MG63 (cell line): ENCODE measurements at regions not wholly inside any gene's neighbourhood (a gene's known extent, or its start where the extent isn't known, plus 50 kb on each side); places are given as distances from the start of the nearest gene placed in this dataset.
A peak's percentile ranks its signal among the peaks of the same experiment; 100 is the strongest.

Source experiments
- DNase-seq: peaks from one replicate; pipeline ENCODE4 v3.0.0-alpha.2; 2020
- H3K27me3 ChIP-seq: fragments of 250-450 bp; sonication (Bioruptor Pico); 2 replicates; pipeline ENCODE4 v1.5.1; 2020; ENCODE audit warnings: mild to moderate bottlenecking, moderate library complexity
- H3K36me3 ChIP-seq: fragments of 250-450 bp; sonication (Bioruptor Pico); 2 replicates; pipeline ENCODE4 v1.5.1; 2020; ENCODE audit warnings: mild to moderate bottlenecking, moderate library complexity
- H3K4me3 ChIP-seq: fragments of 250-450 bp; sonication (Bioruptor Pico); 2 replicates; pipeline ENCODE4 v1.5.1; 2020; ENCODE audit warnings: mild to moderate bottlenecking, moderate library complexity
- H3K9me3 ChIP-seq: fragments of 250-450 bp; sonication (Bioruptor Pico); 2 replicates; pipeline ENCODE4 v1.5.1; 2020; ENCODE audit warnings: mild to moderate bottlenecking, moderate library complexity

- no peaks in the 10 kb centered on the region for H3K9me3 ChIP-seq
- peaks cover 97% of the 10 kb centered on the region for H3K36me3 ChIP-seq
- H3K4me3 ChIP-seq: peak overlapping the region; percentile 78
- H3K27me3 ChIP-seq: no peaks in the 10 kb centered on the region
- DNase-seq: peak; percentile 80
These were observed 61.6 kb upstream of the PPARA start for GRCh38 chr22:46088541-46089311.

- Histone ChIP-seq H3K4me3 (peak overlapping the region; percentile 78), H3K27me3 (no peaks in the 10 kb centered on the region), H3K9me3 (no peaks in the 10 kb centered on the region), H3K36me3 (peaks cover 97% of the 10 kb centered on the region)
- DNase-seq: no peak
These were observed 60.8 kb upstream of the PPARA start for GRCh38 chr22:46089426-46090035.

GRCh38 chr22:46090036-46090591, 60.2 kb upstream of the PPARA start:
- Histone ChIP-seq H3K4me3 (no peak overlapping the region), H3K36me3 (peaks cover 96% of the 10 kb centered on the region), H3K27me3 (no peaks in the 10 kb centered on the region), H3K9me3 (no peaks in the 10 kb centered on the region)
- peak; percentile 17 for DNase-seq

- Histone ChIP-seq H3K36me3 (peaks cover 91% of the 10 kb centered on the region), H3K9me3 (no peaks in the 10 kb centered on the region), H3K4me3 (no peak overlapping the region), H3K27me3 (no peaks in the 10 kb centered on the region)
- DNase-seq: peak; percentile 13
These were observed 59.6 kb upstream of the PPARA start for GRCh38 chr22:46090631-46091201.

- no peaks in the 10 kb centered on the region for H3K27me3 ChIP-seq
- H3K36me3 ChIP-seq: peaks cover 87% of the 10 kb centered on the region
- H3K9me3 ChIP-seq: no peaks in the 10 kb centered on the region
- H3K4me3 ChIP-seq: no peak overlapping the region
- DNase-seq: no peak
These were observed 58.9 kb upstream of the PPARA start for GRCh38 chr22:46091277-46091977.

- Histone ChIP-seq H3K27me3 (no peaks in the 10 kb centered on the region), H3K4me3 (no peak overlapping the region), H3K9me3 (no peaks in the 10 kb centered on the region), H3K36me3 (peaks cover 87% of the 10 kb centered on the region)
- no peak for DNase-seq
These were observed 58.3 kb upstream of the PPARA start for GRCh38 chr22:46092011-46092410.

GRCh38 chr22:46092670-46093410, 57.5 kb upstream of the PPARA start:
- Histone ChIP-seq H3K27me3 (no peaks in the 10 kb centered on the region), H3K36me3 (peaks cover 87% of the 10 kb centered on the region), H3K9me3 (no peaks in the 10 kb centered on the region), H3K4me3 (no peak overlapping the region)
- DNase-seq: no peak

GRCh38 chr22:46093796-46094195, 56.5 kb upstream of the PPARA start:
- peaks cover 87% of the 10 kb centered on the region for H3K36me3 ChIP-seq

GRCh38 chr22:46094676-46095075, 55.6 kb upstream of the PPARA start:
- no peaks in the 10 kb centered on the region for H3K27me3 ChIP-seq
- no peak overlapping the region for H3K4me3 ChIP-seq
- no peak for DNase-seq
- H3K9me3 ChIP-seq: no peaks in the 10 kb centered on the region
- peaks cover 87% of the 10 kb centered on the region for H3K36me3 ChIP-seq

More at GRCh38 chr22:46093796-46094195, 56.5 kb upstream of the PPARA start:
- Histone ChIP-seq H3K27me3 (no peaks in the 10 kb centered on the region), H3K9me3 (no peaks in the 10 kb centered on the region), H3K4me3 (no peak overlapping the region)
- DNase-seq: no peak

- peaks cover 87% of the 10 kb centered on the region for H3K36me3 ChIP-seq
These were observed 54.3 kb upstream of the PPARA start for GRCh38 chr22:46096051-46096450.

GRCh38 chr22:46096706-46097230, 53.6 kb upstream of the PPARA start:
- no peak for DNase-seq
- Histone ChIP-seq H3K36me3 (peaks cover 88% of the 10 kb centered on the region), H3K27me3 (no peaks in the 10 kb centered on the region), H3K9me3 (no peaks in the 10 kb centered on the region), H3K4me3 (no peak overlapping the region)

More at GRCh38 chr22:46096051-46096450, 54.3 kb upstream of the PPARA start:
- DNase-seq: no peak
- Histone ChIP-seq H3K27me3 (no peaks in the 10 kb centered on the region), H3K9me3 (no peaks in the 10 kb centered on the region), H3K4me3 (no peak overlapping the region)

GRCh38 chr22:46097268-46097900, 52.9 kb upstream of the PPARA start:
- H3K36me3 ChIP-seq: peaks cover 88% of the 10 kb centered on the region
- H3K4me3 ChIP-seq: no peak overlapping the region

GRCh38 chr22:46098525-46099475, 51.5 kb upstream of the PPARA start:
- H3K9me3 ChIP-seq: no peaks in the 10 kb centered on the region
- no peak for DNase-seq
- no peaks in the 10 kb centered on the region for H3K27me3 ChIP-seq
- no peak overlapping the region for H3K4me3 ChIP-seq
- H3K36me3 ChIP-seq: peaks cover 88% of the 10 kb centered on the region

More at GRCh38 chr22:46097268-46097900, 52.9 kb upstream of the PPARA start:
- DNase-seq: no peak
- Histone ChIP-seq H3K9me3 (no peaks in the 10 kb centered on the region), H3K27me3 (no peaks in the 10 kb centered on the region)

GRCh38 chr22:46099740-46100139, 50.6 kb upstream of the PPARA start:
- no peak for DNase-seq
- Histone ChIP-seq H3K36me3 (peaks cover 88% of the 10 kb centered on the region), H3K27me3 (no peaks in the 10 kb centered on the region), H3K9me3 (no peaks in the 10 kb centered on the region), H3K4me3 (no peak overlapping the region)
